Putamen (tissue), 1 donor: ENCODE measurements at regions not wholly inside any gene's neighbourhood (a gene's known extent, or its start where the extent isn't known, plus 50 kb on each side); places are given as distances from the start of the nearest gene placed in this dataset.

Experiments used
- DNase-seq: peaks from one replicate; pipeline ENCODE4 v3.0.0-alpha.2; 2016; ENCODE audit warnings: low spot score

- DNase-seq, result no peak
These were observed 67.2 kb upstream of the NABP1 start for GRCh38 chr2:191610756-191611155.

DNA sequence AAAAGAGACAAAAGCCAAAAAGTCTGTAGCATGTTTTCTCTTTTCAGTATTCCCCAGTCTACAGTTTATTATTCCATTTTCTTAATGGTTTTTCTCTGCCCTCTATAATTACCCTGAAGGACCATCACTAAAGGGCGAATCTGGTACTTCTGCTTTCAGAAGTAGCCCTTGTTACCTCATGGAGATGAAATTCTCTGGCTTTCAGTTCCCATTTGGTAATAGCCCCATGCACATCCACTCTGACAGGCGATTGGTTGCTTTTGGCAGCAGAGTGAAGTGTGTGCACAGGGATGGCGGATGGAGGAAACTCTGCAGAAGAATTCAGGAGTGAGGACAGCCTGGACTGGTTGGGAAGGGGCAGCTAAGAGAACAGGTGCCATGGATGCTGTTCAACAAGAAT lies 66.3 kb upstream of the NABP1 start:
- peak; percentile 34 for DNase-seq

DNA sequence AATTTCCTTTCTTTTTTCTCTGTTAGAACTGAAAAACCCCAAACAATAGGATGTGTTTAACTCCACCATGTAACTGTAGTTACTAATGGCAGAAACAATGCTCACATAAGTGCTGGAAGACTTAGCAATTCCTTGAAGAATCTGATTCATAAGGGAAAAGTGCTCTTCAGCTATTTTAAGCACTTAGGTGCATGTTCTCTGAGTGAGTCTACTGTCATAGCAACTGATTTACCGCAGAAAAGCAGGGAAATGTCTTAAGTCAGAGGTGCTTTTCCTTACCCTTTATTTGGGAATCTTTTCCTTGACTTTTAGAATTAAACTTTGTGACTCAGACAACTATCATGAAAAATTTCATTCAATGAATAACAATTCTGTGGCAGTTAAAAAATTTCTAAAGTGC lies 65.4 kb upstream of the NABP1 start:
- no peak for DNase-seq

DNA sequence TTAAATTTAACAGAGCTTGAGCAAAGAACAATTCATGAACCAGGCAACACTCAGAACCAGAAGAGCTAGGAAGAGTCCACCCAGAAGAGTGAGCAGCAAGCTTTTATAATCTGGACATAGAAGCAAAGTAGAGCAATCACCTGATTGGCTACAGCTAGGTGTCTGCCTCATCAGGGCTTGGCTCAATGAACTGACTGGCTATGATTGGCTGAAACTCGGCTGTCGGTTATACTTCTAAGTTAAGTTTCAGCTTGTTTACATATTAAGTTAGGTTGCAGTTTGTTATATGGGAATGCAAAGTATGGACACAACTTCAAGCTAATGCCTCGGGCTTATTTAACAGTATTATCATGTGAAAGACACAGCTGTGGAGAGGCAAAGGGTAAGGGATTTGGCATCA lies 63.2 kb upstream of the NABP1 start:
- no peak for DNase-seq

DNA sequence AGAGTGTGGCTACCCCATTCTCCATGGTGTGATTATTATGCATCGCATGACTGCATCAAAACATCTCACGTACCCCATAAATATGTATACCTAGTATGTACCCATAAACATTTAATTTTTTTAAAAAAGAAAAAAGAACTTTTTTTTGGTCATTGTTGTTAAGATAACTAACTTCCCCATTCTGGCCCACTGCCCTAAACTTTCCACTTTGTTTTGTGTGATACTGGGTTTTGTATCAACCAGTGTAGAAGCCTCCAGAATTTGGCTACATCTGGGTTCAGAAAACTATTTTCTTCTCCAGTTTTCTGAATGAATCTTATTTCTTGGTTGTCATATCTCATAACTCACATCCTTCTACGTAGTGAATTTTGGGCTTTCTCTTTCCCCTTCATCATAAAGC lies 62.3 kb upstream of the NABP1 start:
- no peak for DNase-seq

- no peak for DNase-seq
These were observed 60.4 kb upstream of the NABP1 start for GRCh38 chr2:191617575-191617974.

DNA sequence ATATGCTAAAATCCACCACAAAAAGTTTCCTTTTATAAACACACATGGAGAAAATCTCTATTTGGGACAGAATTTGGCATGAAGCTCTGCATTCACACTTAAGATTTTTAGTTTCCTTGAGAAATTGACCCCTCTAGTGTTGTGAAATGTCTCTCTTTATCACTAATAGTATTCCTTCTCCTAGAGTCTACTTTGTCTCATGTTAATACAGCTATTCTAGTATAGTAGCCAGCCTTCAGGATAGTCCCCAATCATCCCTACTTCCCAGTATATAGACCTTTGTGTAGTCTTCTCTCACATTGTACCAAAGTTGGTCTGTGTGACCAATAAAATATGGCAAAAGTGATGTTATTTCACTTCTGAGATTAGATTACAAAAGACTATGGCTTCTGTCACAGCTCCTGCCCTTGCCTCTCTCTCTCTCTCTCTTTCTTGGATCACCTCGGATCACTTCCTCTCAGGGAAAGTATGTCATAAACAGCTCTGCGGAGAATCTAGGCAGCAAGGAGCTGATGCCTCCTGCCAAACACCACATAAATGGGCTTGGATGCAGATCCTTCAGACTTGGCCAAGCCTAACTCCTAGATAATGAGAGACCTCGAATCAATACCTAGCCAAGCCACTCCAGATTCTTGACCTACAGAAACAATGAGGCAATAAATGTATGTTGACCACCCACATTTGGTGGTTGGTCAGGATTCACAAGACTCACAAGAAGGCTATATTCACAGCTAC lies 59.7 kb upstream of the NABP1 start:
- no peak for DNase-seq

DNA sequence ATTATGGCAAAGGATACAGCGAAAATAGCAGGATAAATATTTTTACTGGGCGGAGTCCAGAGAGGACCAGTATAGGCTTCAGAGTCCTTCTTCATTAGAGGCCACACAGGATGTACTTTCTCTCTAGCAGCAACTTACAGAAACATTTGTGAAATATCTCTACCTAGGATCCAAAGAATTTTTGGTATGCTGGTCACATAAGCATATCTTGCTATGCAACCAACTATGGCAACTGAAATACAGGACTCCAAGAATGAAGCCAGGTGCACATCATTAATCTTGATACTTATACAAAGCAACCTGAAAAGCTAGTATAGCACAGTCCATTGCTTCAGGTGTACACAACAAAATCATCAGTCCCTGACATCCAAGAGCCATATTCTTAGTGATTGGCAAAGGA lies 59.1 kb upstream of the NABP1 start:
- no peak for DNase-seq

DNA sequence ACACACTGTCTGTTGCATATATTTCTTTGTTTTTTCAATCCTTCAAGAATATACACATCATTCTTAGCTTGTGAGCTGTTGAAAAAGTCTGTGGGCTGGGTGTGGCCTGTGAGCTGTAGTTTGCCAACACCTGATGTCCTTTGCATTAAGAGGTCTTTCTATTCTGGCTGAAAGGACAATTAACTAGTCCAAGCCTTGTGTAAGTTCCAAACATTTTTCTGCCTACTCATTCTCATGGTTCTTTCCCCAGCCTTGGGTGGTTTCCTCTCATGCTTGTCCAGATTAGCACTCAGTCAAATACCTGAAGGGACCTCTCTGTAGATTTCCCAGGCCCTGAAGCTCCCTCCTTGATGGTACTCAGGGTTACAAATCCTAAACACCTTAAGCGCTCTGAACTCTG lies 57.8 kb upstream of the NABP1 start:
- no peak for DNase-seq

DNA sequence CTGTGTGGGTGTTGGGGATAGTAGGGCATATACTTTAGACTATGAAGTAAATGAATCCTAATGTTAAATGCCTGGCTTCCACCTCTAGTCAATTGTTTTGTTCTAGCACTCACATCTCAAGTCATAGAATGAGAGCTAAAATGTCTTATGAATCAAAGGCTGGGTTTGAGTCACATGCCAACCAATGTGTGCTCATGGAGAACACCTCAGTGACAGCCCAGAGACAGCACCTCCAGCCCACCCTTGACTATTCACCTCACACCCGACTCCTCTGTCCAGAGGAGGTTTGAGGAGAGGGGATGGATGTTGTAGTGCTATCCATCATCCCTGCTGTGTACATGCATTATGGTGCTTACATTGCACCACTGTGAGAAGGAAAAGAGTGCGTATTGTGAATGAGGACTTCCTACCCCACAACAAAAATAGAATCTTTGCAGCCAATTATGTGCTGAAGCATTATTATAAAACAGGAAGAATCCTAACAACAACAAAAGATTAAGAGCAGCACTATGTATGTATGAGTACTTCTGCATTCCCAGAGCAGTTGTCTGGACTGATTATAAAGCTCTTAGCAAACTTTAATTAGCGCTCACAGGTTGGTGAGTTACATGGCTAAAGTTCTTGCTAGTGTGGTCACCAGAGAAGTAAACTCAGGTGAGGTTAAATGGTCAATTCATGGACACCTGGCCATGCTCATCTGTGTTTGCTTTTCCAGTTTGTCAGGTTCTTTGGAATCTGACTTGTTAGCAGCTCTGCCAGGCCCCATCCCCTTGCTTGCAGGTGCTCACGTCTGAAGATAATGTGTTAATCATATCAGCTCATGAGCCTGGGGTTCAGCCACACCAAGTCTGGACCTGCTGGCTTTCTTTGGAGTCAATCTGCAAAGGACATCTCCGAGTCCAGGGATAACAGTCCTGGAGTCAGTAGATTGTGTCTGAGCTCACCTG lies 55.3 kb upstream of the NABP1 start:
- no peak for DNase-seq

DNA sequence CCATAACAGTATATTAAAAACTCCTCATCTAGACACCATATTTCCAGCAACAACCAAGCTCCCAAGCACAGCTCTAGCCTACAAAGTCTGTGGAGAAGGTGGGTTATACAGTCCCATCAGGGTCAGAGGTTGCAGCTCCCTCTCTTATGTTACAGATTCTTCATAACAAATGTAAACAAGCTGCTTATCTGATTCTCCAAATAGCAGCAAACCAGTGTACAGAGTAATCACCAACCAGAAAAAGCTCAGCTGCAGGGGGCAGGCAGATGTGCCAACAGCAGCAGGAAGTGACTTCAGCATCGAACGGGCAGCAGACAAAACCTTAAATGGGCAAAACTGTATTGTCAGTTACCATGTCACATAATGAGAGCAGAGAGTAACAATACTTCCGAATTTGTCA lies 52.9 kb upstream of the NABP1 start:
- DNase-seq, result no peak

DNA sequence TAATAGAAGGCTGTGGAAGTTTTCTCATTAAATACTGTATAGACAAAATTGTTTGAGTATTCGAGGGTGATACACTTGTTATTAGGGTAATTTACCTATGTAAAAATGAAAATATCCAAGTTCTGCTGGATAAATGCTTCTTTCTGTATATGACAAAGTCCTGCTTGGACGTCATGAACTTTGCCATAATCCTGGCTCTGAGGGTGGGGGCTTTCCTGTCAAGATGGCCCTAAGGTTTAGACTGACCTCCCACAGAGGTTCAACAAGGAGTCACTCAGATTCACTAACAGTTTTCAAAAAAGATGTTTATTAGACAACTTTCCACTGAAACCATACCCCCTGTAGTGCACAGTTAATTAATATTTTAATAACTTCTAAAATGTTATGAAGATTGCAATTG lies 52.5 kb upstream of the NABP1 start:
- no peak for DNase-seq

- no peak for DNase-seq
These were observed 51.3 kb upstream of the NABP1 start for GRCh38 chr2:191626497-191627151.

DNA sequence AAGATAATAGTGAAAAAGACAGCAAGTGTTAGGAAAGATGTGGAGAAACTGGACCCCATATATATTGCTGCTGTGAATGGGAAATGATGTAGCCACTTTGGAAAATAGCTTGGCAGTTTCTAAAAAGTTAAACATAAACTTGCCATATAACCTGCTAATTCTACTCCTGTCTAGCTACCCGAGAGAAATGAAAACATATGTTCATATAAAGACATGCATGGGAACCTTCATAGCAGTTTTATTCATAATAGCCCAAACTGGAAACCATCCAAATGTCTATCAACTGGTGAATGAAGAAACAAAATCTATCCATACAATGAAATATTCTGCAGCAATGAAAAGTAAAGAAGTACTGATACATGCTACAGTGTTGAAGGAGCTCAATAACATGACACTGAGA lies 50.4 kb upstream of the NABP1 start:
- no peak for DNase-seq
